Right lobe of liver (tissue), 4 donors: ENCODE measurements at regions not wholly inside any gene's neighbourhood (a gene's known extent, or its start where the extent isn't known, plus 50 kb on each side); places are given as distances from the start of the nearest gene placed in this dataset.

Source experiments
- POLR2A ChIP-seq: fragments of 450-650 bp; IDR thresholded peaks from one replicate; pipeline ENCODE4 v1.6.1; 2017; ENCODE audit warnings: antibody characterized with exemption, mild to moderate bottlenecking
- TF ChIP-seq, protein P1 (sequence below), 4 donors: fragments of 200-600 bp in 3 of 4; fragments of 450-650 bp in 1 of 4; IDR thresholded peaks; one replicate each; pipeline versions ENCODE4 v1.5.1 to v1.8.0; 2016 to 2022; ENCODE audit warnings: antibody characterized with exemption in 4 of 4, mild to moderate bottlenecking in 2 of 4
- donor health status: DM: no; HTN: no; CAD: no.
- donor health status: DM: no; HTN: no; CAD: no.
- donor health status: DM: no; HTN: yes; CAD: no.

DNA sequence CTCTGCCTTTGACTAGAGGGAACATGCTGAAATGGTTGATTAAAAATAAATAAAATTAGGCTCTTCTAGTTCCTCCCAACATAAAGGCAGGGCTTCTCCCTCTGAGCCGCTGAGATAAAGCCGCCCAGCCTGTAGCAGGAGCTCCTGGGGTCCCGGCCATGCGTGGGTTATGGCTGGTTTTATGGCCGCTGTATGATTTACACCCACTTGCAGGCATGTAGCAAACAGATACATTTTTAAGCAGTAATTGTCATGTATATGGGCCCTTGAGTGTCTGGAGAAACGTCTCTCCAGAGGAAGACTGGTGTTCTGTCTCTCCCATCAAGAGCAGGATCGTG lies 201.0 kb upstream of the TNRC6C start:
- no peak for TF ChIP-seq POLR2A
- TF ChIP-seq, protein P1, sequence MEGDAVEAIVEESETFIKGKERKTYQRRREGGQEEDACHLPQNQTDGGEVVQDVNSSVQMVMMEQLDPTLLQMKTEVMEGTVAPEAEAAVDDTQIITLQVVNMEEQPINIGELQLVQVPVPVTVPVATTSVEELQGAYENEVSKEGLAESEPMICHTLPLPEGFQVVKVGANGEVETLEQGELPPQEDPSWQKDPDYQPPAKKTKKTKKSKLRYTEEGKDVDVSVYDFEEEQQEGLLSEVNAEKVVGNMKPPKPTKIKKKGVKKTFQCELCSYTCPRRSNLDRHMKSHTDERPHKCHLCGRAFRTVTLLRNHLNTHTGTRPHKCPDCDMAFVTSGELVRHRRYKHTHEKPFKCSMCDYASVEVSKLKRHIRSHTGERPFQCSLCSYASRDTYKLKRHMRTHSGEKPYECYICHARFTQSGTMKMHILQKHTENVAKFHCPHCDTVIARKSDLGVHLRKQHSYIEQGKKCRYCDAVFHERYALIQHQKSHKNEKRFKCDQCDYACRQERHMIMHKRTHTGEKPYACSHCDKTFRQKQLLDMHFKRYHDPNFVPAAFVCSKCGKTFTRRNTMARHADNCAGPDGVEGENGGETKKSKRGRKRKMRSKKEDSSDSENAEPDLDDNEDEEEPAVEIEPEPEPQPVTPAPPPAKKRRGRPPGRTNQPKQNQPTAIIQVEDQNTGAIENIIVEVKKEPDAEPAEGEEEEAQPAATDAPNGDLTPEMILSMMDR (IDR thresholded peaks at IDR 0.05), result no peak
